Fibroblast of the aortic adventitia (primary cell): ENCODE measurements at regions not wholly inside any gene's neighbourhood (a gene's known extent, or its start where the extent isn't known, plus 50 kb on each side); places are given as distances from the start of the nearest gene placed in this dataset.

Source experiments
- DNase-seq: peaks from one replicate; pipeline ENCODE4 v3.0.0-alpha.2; 2010; ENCODE audit warnings: low read depth
- H3K4me3 ChIP-seq: 2 replicates; pipeline ENCODE4 v1.5.1; 2011; ENCODE audit warnings: low read depth, mild to moderate bottlenecking, control low read depth, low read length, moderate library complexity
- TF ChIP-seq, protein P1 (sequence below): IDR thresholded peaks from 2 replicates; pipeline ENCODE4 v1.5.1; 2011; ENCODE audit warnings: mild to moderate bottlenecking, low read length, control low read depth, inconsistent platforms; ENCODE audit not compliant: insufficient read depth

DNA sequence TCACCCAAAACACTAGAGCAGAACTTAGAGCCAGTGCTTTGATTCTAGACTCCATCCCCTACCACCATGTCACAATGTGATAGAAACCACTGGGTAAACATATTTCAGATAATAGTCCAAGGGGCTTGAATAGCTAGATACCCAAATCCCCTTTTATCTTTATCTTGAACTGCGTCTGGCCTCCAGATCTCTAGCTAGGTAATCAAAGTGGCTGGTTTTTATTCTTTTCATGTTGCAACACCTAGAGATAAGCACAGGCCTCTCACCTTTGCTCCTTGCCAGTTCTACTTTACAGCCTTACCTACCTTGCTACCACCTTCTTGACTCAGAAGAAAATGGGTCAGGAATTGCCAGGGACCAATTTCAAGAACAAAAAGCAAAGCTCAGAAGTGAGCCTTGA lies 171.2 kb downstream of the C1D start:
- no peak for DNase-seq
- TF ChIP-seq, protein P1, sequence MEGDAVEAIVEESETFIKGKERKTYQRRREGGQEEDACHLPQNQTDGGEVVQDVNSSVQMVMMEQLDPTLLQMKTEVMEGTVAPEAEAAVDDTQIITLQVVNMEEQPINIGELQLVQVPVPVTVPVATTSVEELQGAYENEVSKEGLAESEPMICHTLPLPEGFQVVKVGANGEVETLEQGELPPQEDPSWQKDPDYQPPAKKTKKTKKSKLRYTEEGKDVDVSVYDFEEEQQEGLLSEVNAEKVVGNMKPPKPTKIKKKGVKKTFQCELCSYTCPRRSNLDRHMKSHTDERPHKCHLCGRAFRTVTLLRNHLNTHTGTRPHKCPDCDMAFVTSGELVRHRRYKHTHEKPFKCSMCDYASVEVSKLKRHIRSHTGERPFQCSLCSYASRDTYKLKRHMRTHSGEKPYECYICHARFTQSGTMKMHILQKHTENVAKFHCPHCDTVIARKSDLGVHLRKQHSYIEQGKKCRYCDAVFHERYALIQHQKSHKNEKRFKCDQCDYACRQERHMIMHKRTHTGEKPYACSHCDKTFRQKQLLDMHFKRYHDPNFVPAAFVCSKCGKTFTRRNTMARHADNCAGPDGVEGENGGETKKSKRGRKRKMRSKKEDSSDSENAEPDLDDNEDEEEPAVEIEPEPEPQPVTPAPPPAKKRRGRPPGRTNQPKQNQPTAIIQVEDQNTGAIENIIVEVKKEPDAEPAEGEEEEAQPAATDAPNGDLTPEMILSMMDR = no peak
- H3K4me3 ChIP-seq = no peak overlapping the region

DNA sequence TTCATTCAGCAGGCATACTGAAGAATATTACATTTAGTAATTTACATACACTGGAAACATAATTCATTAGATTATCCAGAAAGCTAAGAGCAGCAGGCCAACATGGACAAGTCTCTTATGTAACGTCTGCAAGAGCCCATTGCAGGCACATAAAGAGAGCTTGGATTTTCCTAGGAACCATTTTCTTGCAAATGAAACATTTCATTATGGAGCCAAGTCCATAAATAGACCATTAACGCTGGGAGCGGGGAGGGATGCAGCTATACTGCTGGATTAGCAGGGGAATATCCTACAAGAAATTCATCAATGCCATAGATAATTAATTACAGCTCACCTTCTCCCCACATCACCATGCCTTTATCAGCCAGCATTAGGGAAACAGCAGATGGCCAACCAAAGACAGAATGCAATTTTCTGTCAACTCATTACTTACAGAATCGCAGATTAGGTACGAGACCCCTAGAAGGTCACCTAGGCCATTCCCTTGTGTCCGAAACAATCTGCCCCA lies 170.4 kb downstream of the C1D start:
- H3K4me3 ChIP-seq = no peak overlapping the region
- no peak for DNase-seq
- TF ChIP-seq, protein P1 = no peak

DNA sequence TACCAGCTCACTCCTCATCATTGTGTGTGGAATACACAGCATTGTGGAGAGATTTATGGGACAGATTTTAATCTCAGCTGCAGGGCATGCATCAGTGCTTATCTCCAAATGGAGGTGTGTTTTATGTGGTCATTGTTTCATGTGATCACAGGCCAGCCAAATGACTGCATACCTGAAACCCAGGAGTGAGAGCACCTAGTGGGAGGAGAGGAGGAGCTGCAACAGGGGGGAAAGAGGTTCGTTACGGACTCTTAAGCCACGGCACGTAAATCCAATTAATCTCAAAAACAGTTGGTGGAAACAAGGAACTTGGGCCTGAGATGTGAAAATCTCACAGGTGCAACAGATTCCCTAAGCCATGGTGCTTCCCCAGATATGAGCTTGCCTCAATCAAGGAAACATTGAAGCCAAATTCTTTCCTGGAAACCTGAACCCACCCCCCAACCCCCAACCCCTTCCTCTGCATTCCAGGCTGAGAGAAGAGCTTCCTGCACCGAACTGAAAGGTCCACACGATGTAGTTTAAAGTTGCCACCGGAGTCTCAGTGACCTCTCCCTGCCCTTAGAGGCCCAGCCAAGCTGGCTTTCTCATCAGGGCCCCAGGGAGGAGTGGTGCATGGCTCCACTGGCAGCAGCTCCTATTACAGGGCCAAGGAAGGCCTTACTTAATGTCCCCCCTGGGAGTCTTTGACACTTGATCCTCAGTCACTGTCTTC lies 167.4 kb downstream of the C1D start:
- TF ChIP-seq, protein P1 = no peak
- no peak for DNase-seq
- no peak overlapping the region for H3K4me3 ChIP-seq

DNA sequence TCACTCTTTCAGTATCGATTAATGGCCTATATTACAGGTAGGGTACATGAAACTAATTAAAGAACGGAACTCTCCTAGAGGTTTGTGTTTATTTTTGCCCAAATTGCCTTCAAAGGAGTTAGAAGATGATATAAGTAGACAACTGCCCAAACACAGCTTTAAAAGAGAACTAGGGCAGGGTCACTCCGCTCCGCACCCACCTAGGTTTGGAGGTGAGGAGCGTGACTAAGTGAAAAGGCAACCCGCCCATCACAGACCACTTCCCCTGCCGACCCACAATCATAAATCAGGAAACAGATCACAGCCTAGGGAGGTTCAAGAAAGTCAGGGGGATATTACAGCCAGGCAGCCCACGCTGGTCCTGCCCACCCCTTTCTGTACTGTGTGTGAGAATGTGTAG lies 166.7 kb downstream of the C1D start:
- TF ChIP-seq, protein P1 = no peak
- H3K4me3 ChIP-seq = no peak overlapping the region
- no peak for DNase-seq

DNA sequence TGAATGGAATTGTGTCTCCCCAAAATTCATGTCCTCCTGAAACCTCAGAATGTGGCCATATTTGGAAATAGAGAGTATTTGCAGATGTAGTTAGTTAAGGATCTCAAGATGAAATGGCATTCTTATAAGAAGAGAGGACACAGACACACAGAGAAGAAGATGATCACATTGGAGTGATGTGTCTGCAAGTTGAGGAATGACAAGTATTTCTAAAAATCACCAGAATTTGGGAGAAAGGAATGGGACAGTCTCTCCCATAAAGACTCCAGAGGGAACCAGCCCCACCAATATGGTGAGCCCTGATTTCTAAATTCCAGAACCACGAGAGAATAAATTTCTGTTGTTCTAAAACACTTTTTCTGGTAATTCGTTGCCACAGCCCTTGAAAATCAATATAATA lies 166.3 kb downstream of the C1D start:
- H3K4me3 ChIP-seq = no peak overlapping the region
- TF ChIP-seq, protein P1 = no peak
- no peak for DNase-seq

DNA sequence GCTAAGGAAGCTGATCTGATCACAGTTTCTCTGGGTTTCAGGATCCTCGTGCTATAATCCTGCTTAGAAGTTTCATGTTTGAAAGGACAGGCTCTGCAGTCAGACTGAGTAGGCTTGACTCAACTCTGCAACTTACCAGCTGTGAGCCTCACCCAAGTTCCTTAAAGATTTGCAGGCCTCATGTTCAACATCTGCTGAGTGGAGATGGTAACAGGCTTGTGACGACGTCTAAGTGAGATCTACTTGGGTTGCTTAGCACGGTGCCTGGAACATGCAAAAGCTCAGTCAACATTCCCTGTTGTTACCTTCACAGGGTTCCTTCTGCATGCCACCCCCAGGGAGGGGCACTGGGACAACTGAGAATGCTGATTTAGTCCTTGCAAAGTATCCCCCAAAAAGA lies 164.2 kb downstream of the C1D start:
- TF ChIP-seq, protein P1 = no peak
- no peak for DNase-seq
- no peak overlapping the region for H3K4me3 ChIP-seq

DNA sequence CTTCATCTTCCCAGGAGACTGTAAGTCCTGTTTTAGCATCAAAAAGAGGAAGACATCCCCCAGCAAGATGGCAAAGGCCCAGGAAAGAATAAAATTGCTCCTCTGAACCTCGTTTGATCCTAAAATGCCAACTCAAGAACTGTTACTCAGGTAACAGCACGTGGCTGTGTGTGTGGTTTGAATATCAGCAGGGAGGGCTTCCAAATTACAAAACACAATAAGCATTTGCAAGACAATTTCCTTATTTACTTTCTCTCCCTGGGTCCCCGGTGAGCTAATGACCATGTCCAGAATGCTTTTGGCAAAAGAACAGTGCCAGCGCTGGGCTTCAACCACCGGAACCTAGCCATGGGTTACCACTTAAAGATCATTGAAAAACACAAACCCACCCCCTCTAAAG lies 163.6 kb downstream of the C1D start:
- DNase-seq = no peak
- no peak overlapping the region for H3K4me3 ChIP-seq
- TF ChIP-seq, protein P1 = no peak
